Neuronal stem cell (in vitro differentiated cells): ENCODE measurements at regions not wholly inside any gene's neighbourhood (a gene's known extent, or its start where the extent isn't known, plus 50 kb on each side); places are given as distances from the start of the nearest gene placed in this dataset.
"Not testable (repeated sequence)": the region's sequence is repeated elsewhere in the genome, so short reads cannot be mapped to it uniquely, and the experiment has no call there.

Source experiments
- DNase-seq: peaks from one replicate; pipeline ENCODE4 v3.0.0-alpha.2; 2013; ENCODE audit warnings: low spot score
- H2AFZ ChIP-seq: one replicate; pipeline ENCODE4 v1.6.1; 2013; ENCODE audit warnings: mild to moderate bottlenecking, low read length, inconsistent platforms
- H2AK5ac ChIP-seq: 2 replicates; pipeline ENCODE4 v1.6.1; 2013; ENCODE audit warnings: low read depth, mild to moderate bottlenecking, inconsistent platforms, low read length, moderate library complexity, mixed read lengths
- H2BK120ac ChIP-seq: 2 replicates; pipeline ENCODE4 v1.6.1; 2013; ENCODE audit warnings: low read depth, mild to moderate bottlenecking, inconsistent platforms, low read length, moderate library complexity, mixed read lengths
- H2BK12ac ChIP-seq: one replicate; pipeline ENCODE4 v1.6.1; 2013; ENCODE audit warnings: low read length, inconsistent platforms
- H2BK15ac ChIP-seq: 2 replicates; pipeline ENCODE4 v1.6.1; 2013; ENCODE audit warnings: mild to moderate bottlenecking, low read length, inconsistent platforms, mixed read lengths
- H2BK5ac ChIP-seq: one replicate; pipeline ENCODE4 v1.6.1; 2013; ENCODE audit warnings: inconsistent platforms, mild to moderate bottlenecking, low read length, moderate library complexity
- H3K14ac ChIP-seq: one replicate; pipeline ENCODE4 v1.6.1; 2013; ENCODE audit warnings: low read length, inconsistent platforms
- H3K18ac ChIP-seq: 2 replicates; pipeline ENCODE4 v1.6.1; 2013; ENCODE audit warnings: low read length, inconsistent platforms
- H3K23ac ChIP-seq: 2 replicates; pipeline ENCODE4 v1.6.1; 2013; ENCODE audit warnings: low read depth, mild to moderate bottlenecking, mixed read lengths, low read length, inconsistent platforms; ENCODE audit not compliant: poor library complexity
- H3K27ac ChIP-seq: replicated peaks from 3 replicates; pipeline ENCODE4 v1.5.1; 2013; ENCODE audit warnings: low read length, inconsistent platforms
- H3K27me3 ChIP-seq, 3 experiments: 2 replicates each; pipeline ENCODE4 v1.6.1; 2013; ENCODE audit warnings: low read length in 3 of 3, mild to moderate bottlenecking in 2 of 3, inconsistent platforms in 1 of 3, low read depth in 1 of 3, mixed read lengths in 1 of 3, moderate library complexity in 1 of 3; ENCODE audit not compliant: control insufficient read depth in 3 of 3, insufficient read depth in 3 of 3
- H3K36me3 ChIP-seq, 2 donors: replicated peaks in 1 of 2; 2 replicates each; pipeline ENCODE4 v1.6.1; 2013; ENCODE audit warnings: low read length in 2 of 2; ENCODE audit not compliant: control insufficient read depth in 2 of 2, insufficient read depth in 2 of 2
- H3K4ac ChIP-seq: 2 replicates; pipeline ENCODE4 v1.6.1; 2013; ENCODE audit warnings: inconsistent platforms, mild to moderate bottlenecking, low read length, moderate library complexity
- H3K4me1 ChIP-seq, 2 donors: 1 replicate in 1 of 2; 2 replicates in 1 of 2; pipeline ENCODE4 v1.6.1; 2013; ENCODE audit warnings: low read length in 2 of 2, low read depth in 1 of 2; ENCODE audit not compliant: control insufficient read depth in 2 of 2, insufficient read depth in 1 of 2
- H3K4me2 ChIP-seq: one replicate; pipeline ENCODE4 v1.6.1; 2013; ENCODE audit warnings: mild to moderate bottlenecking, low read length, inconsistent platforms; ENCODE audit not compliant: insufficient read depth, poor library complexity, severe bottlenecking
- H3K4me3 ChIP-seq, 2 donors: 2 replicates each; pipeline ENCODE4 v1.5.1; 2013; ENCODE audit warnings: low read length in 2 of 2, mild to moderate bottlenecking in 2 of 2, inconsistent platforms in 1 of 2, moderate library complexity in 1 of 2
- H3K79me1 ChIP-seq: one replicate; pipeline ENCODE4 v1.6.1; 2013; ENCODE audit warnings: low read depth, mild to moderate bottlenecking, inconsistent platforms, low read length, moderate library complexity
- H3K9ac ChIP-seq: one replicate; pipeline ENCODE4 v1.6.1; 2013; ENCODE audit warnings: mild to moderate bottlenecking, low read depth, low read length, inconsistent platforms; ENCODE audit not compliant: poor library complexity
- H3K9me3 ChIP-seq, 2 donors: replicated peaks in 1 of 2; 2 replicates each; pipeline versions ENCODE3 to v1.6.1; 2013; ENCODE audit warnings: low read length in 2 of 2, mild to moderate bottlenecking in 2 of 2, inconsistent platforms in 1 of 2, low read depth in 1 of 2, mixed read lengths in 1 of 2, moderate library complexity in 1 of 2; ENCODE audit not compliant: control insufficient read depth in 2 of 2, insufficient read depth in 1 of 2
- H4K8ac ChIP-seq: one replicate; pipeline ENCODE4 v1.6.1; 2013; ENCODE audit warnings: low read depth, mild to moderate bottlenecking, inconsistent platforms, low read length, moderate library complexity
- H4K91ac ChIP-seq: one replicate; pipeline ENCODE4 v1.6.1; 2013; ENCODE audit warnings: low read length, low read depth, mild to moderate bottlenecking, inconsistent platforms; ENCODE audit not compliant: poor library complexity
- WGBS, 2 donors: extraction: QIAGEN DNeasy Blood & Tissue Kit; methylation state at CpG; one replicate each; pipeline ENCODE4 v1.1.7; 2013; ENCODE audit warnings: missing lambda C conversion rate in 2 of 2, mixed read lengths in 1 of 2; ENCODE audit not compliant: insufficient read length in 2 of 2, insufficient replicate concordance in 1 of 2; ENCODE audit errors: extremely low coverage in 2 of 2; 5-methylcytosine and 5-hydroxymethylcytosine counted together

- DNase-seq, result no peak
Measured at GRCh38 chr3:194871864-194872668, 186.4 kb downstream of the FAM43A start.

GRCh38 chr3:194872669-194872977 lies 186.9 kb downstream of the FAM43A start:
- H3K4me3 ChIP-seq, result no peak overlapping the region
- H3K27ac ChIP-seq, result no peak overlapping the region
- DNase-seq, result no peak

More at GRCh38 chr3:194871864-194872668, 186.4 kb downstream of the FAM43A start:
- Histone ChIP-seq H2BK120ac (no peak overlapping the region), H4K8ac (no peak overlapping the region), H3K4me3 (peak overlapping the region in 1 of 2 donors; percentile 11), H3K4ac (no peak overlapping the region), H4K91ac (no peak overlapping the region), H2BK12ac (no peak overlapping the region), H3K27me3 (no peaks in the 10 kb centered on the region), H3K18ac (peak overlapping the region; percentile 20), H3K9ac (no peak overlapping the region), H2AFZ (no peak overlapping the region), H3K27ac (no peak overlapping the region), H3K79me1 (no peaks in the 10 kb centered on the region), H3K9me3 (peaks cover 0 to 4% of the 10 kb centered on the region in 2 donors), H3K4me2 (no peak overlapping the region), H2AK5ac (no peak overlapping the region), H3K4me1 (peaks cover 2 to 7% of the 10 kb centered on the region in 2 donors), H2BK15ac (no peak overlapping the region), H2BK5ac (no peak overlapping the region), H3K23ac (no peak overlapping the region), H3K14ac (no peak overlapping the region), H3K36me3 (no peaks in the 10 kb centered on the region)
- 100% methylated on average over 1 of the region's 14 CpGs; no CpG with 5 or more reads in 1 of the 2 donors for WGBS, 2 donors

GRCh38 chr3:194873474-194873873 lies 187.8 kb downstream of the FAM43A start:
- H4K8ac ChIP-seq, H3K27ac ChIP-seq, H4K91ac ChIP-seq, H3K14ac ChIP-seq, H2BK15ac ChIP-seq, H3K9ac ChIP-seq, H2AK5ac ChIP-seq, H3K4me2 ChIP-seq, H2BK12ac ChIP-seq, H3K9me3 ChIP-seq, H3K36me3 ChIP-seq, H2AFZ ChIP-seq, H3K4me1 ChIP-seq, H3K4me3 ChIP-seq, H3K18ac ChIP-seq, H3K27me3 ChIP-seq, H2BK5ac ChIP-seq, H3K23ac ChIP-seq, H2BK120ac ChIP-seq, H3K79me1 ChIP-seq, H3K4ac ChIP-seq, DNase-seq: not testable (repeated sequence)
- no CpG with 5 or more reads among the region's 10 CpGs for WGBS, 2 donors

More at GRCh38 chr3:194872669-194872977, 186.9 kb downstream of the FAM43A start:
- no peak overlapping the region for H4K8ac ChIP-seq
- H3K14ac ChIP-seq, result no peak overlapping the region
- H3K9me3 ChIP-seq, result peaks cover 0 to 4% of the 10 kb centered on the region in 2 donors
- no peak overlapping the region for H2BK12ac ChIP-seq
- no peak overlapping the region for H2BK5ac ChIP-seq
- no peak overlapping the region for H4K91ac ChIP-seq
- H3K36me3 ChIP-seq, result no peaks in the 10 kb centered on the region
- WGBS, 2 donors, result no CpG with 5 or more reads among the region's 2 CpGs
- no peak overlapping the region for H3K4ac ChIP-seq
- H2BK120ac ChIP-seq, result no peak overlapping the region
- H3K9ac ChIP-seq, result no peak overlapping the region
- no peaks in the 10 kb centered on the region for H3K79me1 ChIP-seq
- no peak overlapping the region for H3K23ac ChIP-seq
- no peaks in the 10 kb centered on the region for H3K27me3 ChIP-seq
- H3K4me2 ChIP-seq, result no peak overlapping the region
- no peak overlapping the region for H2AFZ ChIP-seq
- no peak overlapping the region for H2AK5ac ChIP-seq
- no peak overlapping the region for H3K18ac ChIP-seq
- no peak overlapping the region for H2BK15ac ChIP-seq
- peaks cover 2 to 7% of the 10 kb centered on the region in 2 donors for H3K4me1 ChIP-seq

- H4K8ac ChIP-seq, result no peak overlapping the region
- H3K4ac ChIP-seq, result no peak overlapping the region
- H3K14ac ChIP-seq, result no peak overlapping the region
- H3K9ac ChIP-seq, result no peak overlapping the region
- no peaks in the 10 kb centered on the region for H3K27me3 ChIP-seq
- no peak overlapping the region for H4K91ac ChIP-seq
- H3K23ac ChIP-seq, result no peak overlapping the region
- no peaks in the 10 kb centered on the region for H3K79me1 ChIP-seq
- no peaks in the 10 kb centered on the region for H3K36me3 ChIP-seq
- H3K4me1 ChIP-seq, result peaks cover 2 to 7% of the 10 kb centered on the region in 2 donors
- H2AK5ac ChIP-seq, result no peak overlapping the region
- H2BK12ac ChIP-seq, result no peak overlapping the region
- no peak overlapping the region for H3K4me3 ChIP-seq
- H2BK15ac ChIP-seq, result no peak overlapping the region
- H3K27ac ChIP-seq, result no peak overlapping the region
- DNase-seq, result no peak
- H3K4me2 ChIP-seq, result no peak overlapping the region
- H3K9me3 ChIP-seq, result peaks cover 0 to 4% of the 10 kb centered on the region in 2 donors
- H2AFZ ChIP-seq, result no peak overlapping the region
- H3K18ac ChIP-seq, result no peak overlapping the region
- WGBS, 2 donors, result no CpG with 5 or more reads among the region's 5 CpGs
- H2BK120ac ChIP-seq, result no peak overlapping the region
- H2BK5ac ChIP-seq, result no peak overlapping the region
Measured at GRCh38 chr3:194874206-194874605, 188.5 kb downstream of the FAM43A start.
